SK-N-MC (cell line): ENCODE measurements at regions not wholly inside any gene's neighbourhood (a gene's known extent, or its start where the extent isn't known, plus 50 kb on each side); places are given as distances from the start of the nearest gene placed in this dataset.

Experiments used
- EZH2 ChIP-seq: fragments of 200-600 bp; sonication (generic); IDR thresholded peaks from one replicate; pipeline ENCODE4 v1.6.1; 2017; ENCODE audit warnings: antibody characterized with exemption
- FOXP2 ChIP-seq: optimal IDR thresholded peaks from 2 replicates; pipeline ENCODE3; 2011; ENCODE audit warnings: mild to moderate bottlenecking, moderate library complexity; ENCODE audit not compliant: insufficient read depth; ENCODE audit errors: extremely low read length, control extremely low read depth
- POLR2AphosphoS5 ChIP-seq: IDR thresholded peaks from 2 replicates; pipeline ENCODE4 v1.6.1; 2012; ENCODE audit warnings: mild to moderate bottlenecking, low read depth, low read length, borderline replicate concordance

DNA sequence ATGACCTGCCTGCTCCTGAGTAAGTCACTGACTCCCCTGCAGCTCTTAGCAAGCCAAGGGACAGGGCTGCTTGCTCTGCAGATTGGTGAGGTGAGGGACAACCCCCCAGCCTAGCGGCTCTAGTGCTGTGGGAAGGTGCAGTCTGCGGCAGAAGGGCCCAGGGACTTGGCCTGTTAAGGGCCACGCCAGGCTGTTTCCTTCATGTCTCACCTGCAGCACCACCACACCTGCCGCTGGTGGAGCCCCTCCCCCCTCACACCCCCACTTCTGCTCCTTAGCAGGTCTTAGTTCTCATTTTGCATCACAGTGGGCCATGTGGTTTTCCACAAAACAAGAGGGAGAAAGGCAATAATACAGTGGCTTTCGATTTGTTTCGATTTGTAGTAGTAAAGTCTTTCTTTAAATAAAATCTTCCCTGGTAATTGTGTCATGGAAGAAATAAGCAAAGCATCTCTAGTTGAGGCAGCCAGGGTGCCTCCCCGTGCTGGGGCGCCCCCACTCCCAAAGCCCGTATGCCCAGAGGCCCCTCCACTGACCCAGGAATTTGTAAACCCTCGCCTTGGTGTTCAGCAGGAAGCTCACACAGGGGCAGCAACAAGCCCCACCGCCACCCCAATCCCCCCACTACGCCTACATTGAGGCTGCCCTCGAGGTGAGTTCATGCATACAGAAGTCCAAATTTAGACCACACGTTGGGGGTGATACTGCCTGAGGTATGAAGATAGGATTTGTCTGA lies 86.5 kb upstream of the CLDN5 start:
- TF ChIP-seq EZH2 (no peak), POLR2AphosphoS5 (no peak), FOXP2 (no peak)
